PFSK-1 (cell line): ENCODE measurements at regions not wholly inside any gene's neighbourhood (a gene's known extent, or its start where the extent isn't known, plus 50 kb on each side); places are given as distances from the start of the nearest gene placed in this dataset.

Source experiments
- FOXP2 ChIP-seq: optimal IDR thresholded peaks from 2 replicates; pipeline ENCODE3; 2011; ENCODE audit warnings: borderline replicate concordance, control low read depth, inconsistent platforms; ENCODE audit not compliant: insufficient read depth; ENCODE audit errors: extremely low read length, extremely low read depth
- POLR2AphosphoS5 ChIP-seq: IDR thresholded peaks from 2 replicates; pipeline ENCODE4 v1.6.1; 2012; ENCODE audit warnings: low read depth, mild to moderate bottlenecking, control low read depth, low read length, moderate library complexity
- REST ChIP-seq, 2 experiments: IDR thresholded peaks; 2 replicates each; pipeline versions ENCODE4 v1.6.1 to v1.8.0; 2011 to 2012; ENCODE audit warnings: low read depth in 2 of 2, low read length in 2 of 2, control low read depth in 1 of 2, inconsistent platforms in 1 of 2, mild to moderate bottlenecking in 1 of 2, moderate library complexity in 1 of 2; ENCODE audit not compliant: insufficient read depth in 1 of 2
- SIN3A ChIP-seq: IDR thresholded peaks from 2 replicates; pipeline ENCODE4 v1.6.1; 2012; ENCODE audit warnings: mild to moderate bottlenecking, low read length, moderate library complexity, borderline replicate concordance; ENCODE audit not compliant: insufficient read depth
- TAF1 ChIP-seq: IDR thresholded peaks from 2 replicates; pipeline ENCODE4 v1.6.1; 2012; ENCODE audit warnings: low read length, control low read depth, borderline replicate concordance; ENCODE audit not compliant: insufficient read depth

GRCh38 chr11:109983358-109983757 is 109.8 kb upstream of the ZC3H12C start:
- TF ChIP-seq REST (IDR thresholded peaks at IDR 0.05; ENCODE audit: insufficient read depth in 1 of 2, low read depth in 2 of 2, low read length in 2 of 2) (no peak), SIN3A (no peak), POLR2AphosphoS5 (no peak), FOXP2 (no peak), TAF1 (no peak)
